ENCODE measurements at regions not wholly inside any gene's neighbourhood (a gene's known extent, or its start where the extent isn't known, plus 50 kb on each side); places are given as distances from the start of the nearest gene placed in this dataset.

- no peak for TF ChIP-seq TAF1 (IDR thresholded peaks at IDR 0.05; ENCODE audit: borderline replicate concordance, insufficient read depth, low read length)
- no peak for TF ChIP-seq REST (IDR thresholded peaks at IDR 0.05; ENCODE audit: insufficient read depth in 1 of 2, low read depth in 2 of 2, low read length in 2 of 2)
- no peak for TF ChIP-seq SIN3A (IDR thresholded peaks at IDR 0.05; ENCODE audit: borderline replicate concordance, insufficient read depth, low read length)
- TF ChIP-seq POLR2AphosphoS5 (IDR thresholded peaks at IDR 0.05; ENCODE audit: low read depth, low read length), result no peak
- no peak for TF ChIP-seq FOXP2 (optimal IDR thresholded peaks at IDR 0.05; ENCODE audit: borderline replicate concordance, extremely low read depth, extremely low read length, insufficient read depth)
Observed at GRCh38 chr5:159424123-159424522, 93.8 kb upstream of the IL12B start.
